GM21576 (cell line): ENCODE measurements at regions not wholly inside any gene's neighbourhood (a gene's known extent, or its start where the extent isn't known, plus 50 kb on each side); places are given as distances from the start of the nearest gene placed in this dataset.

ENCODE experiments used
- ATAC-seq: cut with Tn5 transposase; IDR thresholded peaks from one replicate; pipeline ENCODE4 v1.9.1; 2021; ENCODE audit warnings: mild to moderate bottlenecking, moderate library complexity; ENCODE audit not compliant: unreplicated experiment

- no peak for ATAC-seq
These were observed 252.1 kb upstream of the NAV3 start for GRCh38 chr12:77578466-77579220.

- no peak for ATAC-seq
These were observed 252.9 kb upstream of the NAV3 start for GRCh38 chr12:77577791-77578190.

GRCh38 chr12:77575376-77575919, 255.2 kb upstream of the NAV3 start:
- no peak for ATAC-seq

- no peak for ATAC-seq
These were observed 258.3 kb upstream of the NAV3 start for GRCh38 chr12:77572371-77572770.

GRCh38 chr12:77571768-77572167, 258.9 kb upstream of the NAV3 start:
- ATAC-seq, result no peak

GRCh38 chr12:77571127-77571526, 259.6 kb upstream of the NAV3 start:
- no peak for ATAC-seq

- ATAC-seq, result no peak
These were observed 260.8 kb upstream of the NAV3 start for GRCh38 chr12:77569876-77570275.

- no peak for ATAC-seq
These were observed 270.0 kb upstream of the NAV3 start for GRCh38 chr12:77560714-77561113.

- no peak for ATAC-seq
These were observed 271.2 kb upstream of the NAV3 start for GRCh38 chr12:77559400-77560074.

- no peak for ATAC-seq
These were observed 275.6 kb upstream of the NAV3 start for GRCh38 chr12:77555074-77555473.

GRCh38 chr12:77553976-77554619, 276.6 kb upstream of the NAV3 start:
- peak; percentile 100 for ATAC-seq

- ATAC-seq, result no peak
These were observed 281.1 kb upstream of the NAV3 start for GRCh38 chr12:77549383-77550128.

- ATAC-seq, result no peak
These were observed 281.9 kb upstream of the NAV3 start for GRCh38 chr12:77548797-77549196.

- no peak for ATAC-seq
These were observed 290.6 kb upstream of the NAV3 start for GRCh38 chr12:77540097-77540496.

GRCh38 chr12:77537663-77538062, 293.0 kb upstream of the NAV3 start:
- no peak for ATAC-seq

- no peak for ATAC-seq
These were observed 295.0 kb upstream of the NAV3 start for GRCh38 chr12:77535734-77536133.

- no peak for ATAC-seq
These were observed 298.8 kb upstream of the NAV3 start for GRCh38 chr12:77531912-77532311.

- no peak for ATAC-seq
These were observed 308.4 kb upstream of the NAV3 start for GRCh38 chr12:77522247-77522646.

GRCh38 chr12:77521508-77522115, 309.1 kb upstream of the NAV3 start:
- ATAC-seq, result no peak

- ATAC-seq, result no peak
These were observed 316.2 kb upstream of the NAV3 start for GRCh38 chr12:77514511-77514910.

GRCh38 chr12:77510985-77511384, 319.7 kb upstream of the NAV3 start:
- ATAC-seq, result no peak
